ENCODE measurements at regions not wholly inside any gene's neighbourhood (a gene's known extent, or its start where the extent isn't known, plus 50 kb on each side); places are given as distances from the start of the nearest gene placed in this dataset.

DNA sequence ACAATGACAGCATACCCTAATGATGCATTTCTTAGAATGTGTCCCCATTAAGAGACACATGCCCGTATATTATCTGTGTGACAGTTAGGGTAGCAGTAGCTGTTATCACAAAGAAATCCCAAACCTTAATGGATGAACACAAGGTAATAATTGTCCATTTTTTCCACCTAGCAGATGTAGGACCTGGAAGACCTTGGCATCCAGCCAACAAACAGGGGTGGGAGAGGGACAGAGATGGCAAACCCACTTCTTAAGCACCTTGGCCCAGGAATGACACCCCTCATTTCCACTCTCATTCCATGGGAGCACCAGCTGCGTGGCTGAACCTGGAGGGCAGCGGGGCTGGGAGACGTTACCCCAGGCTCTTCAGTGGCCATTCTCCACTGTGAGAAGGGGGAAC lies 679.0 kb downstream of the AACS start:
- DNase-seq, result no peak
- TF ChIP-seq POLR2A (IDR thresholded peaks at IDR 0.05), result no peak
- TF ChIP-seq, protein P1, sequence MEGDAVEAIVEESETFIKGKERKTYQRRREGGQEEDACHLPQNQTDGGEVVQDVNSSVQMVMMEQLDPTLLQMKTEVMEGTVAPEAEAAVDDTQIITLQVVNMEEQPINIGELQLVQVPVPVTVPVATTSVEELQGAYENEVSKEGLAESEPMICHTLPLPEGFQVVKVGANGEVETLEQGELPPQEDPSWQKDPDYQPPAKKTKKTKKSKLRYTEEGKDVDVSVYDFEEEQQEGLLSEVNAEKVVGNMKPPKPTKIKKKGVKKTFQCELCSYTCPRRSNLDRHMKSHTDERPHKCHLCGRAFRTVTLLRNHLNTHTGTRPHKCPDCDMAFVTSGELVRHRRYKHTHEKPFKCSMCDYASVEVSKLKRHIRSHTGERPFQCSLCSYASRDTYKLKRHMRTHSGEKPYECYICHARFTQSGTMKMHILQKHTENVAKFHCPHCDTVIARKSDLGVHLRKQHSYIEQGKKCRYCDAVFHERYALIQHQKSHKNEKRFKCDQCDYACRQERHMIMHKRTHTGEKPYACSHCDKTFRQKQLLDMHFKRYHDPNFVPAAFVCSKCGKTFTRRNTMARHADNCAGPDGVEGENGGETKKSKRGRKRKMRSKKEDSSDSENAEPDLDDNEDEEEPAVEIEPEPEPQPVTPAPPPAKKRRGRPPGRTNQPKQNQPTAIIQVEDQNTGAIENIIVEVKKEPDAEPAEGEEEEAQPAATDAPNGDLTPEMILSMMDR (IDR thresholded peaks at IDR 0.05 in 4 of 5, conservative IDR thresholded peaks at IDR 0.05 in 1 of 5), result no peak
- Histone ChIP-seq H3K4me1 (no peaks in the 10 kb centered on the region), H3K36me3 (no peaks in the 10 kb centered on the region), H3K4me3 (no peak overlapping the region), H3K27me3 (no peaks in the 10 kb centered on the region), H3K27ac (no peak overlapping the region), H3K9me3 (no peaks in the 10 kb centered on the region)
- no peak for ATAC-seq
- in situ Hi-C loops (cut with MboI; ENCODE audit: low sequenced_read_pairs in 4 of 4), result no loop called here
- intact Hi-C loops (cut with DNase I; ENCODE audit: low total_unique reads), result no loop called here

DNA sequence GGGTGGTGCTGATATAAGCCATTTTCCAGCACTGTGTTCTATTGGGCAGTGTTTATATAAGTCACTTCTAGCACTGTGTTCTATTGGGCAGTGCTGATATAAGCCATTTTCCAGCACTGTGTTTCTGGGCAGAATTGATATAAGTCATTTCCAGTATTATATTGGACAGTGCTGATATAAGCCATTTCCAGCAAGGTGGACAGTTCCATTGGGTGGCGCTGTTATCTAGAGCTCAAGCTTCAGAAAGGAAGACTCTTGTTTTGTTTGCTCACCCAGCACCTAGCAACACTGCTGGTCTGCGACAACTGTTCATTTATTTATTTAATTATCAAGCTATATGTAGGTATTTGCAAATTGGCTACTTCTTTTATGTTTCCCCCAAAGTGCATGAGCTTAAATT lies 690.3 kb downstream of the AACS start:
- Histone ChIP-seq H3K9me3 (no peaks in the 10 kb centered on the region), H3K36me3 (no peaks in the 10 kb centered on the region), H3K4me1 (no peaks in the 10 kb centered on the region), H3K27me3 (no peaks in the 10 kb centered on the region), H3K4me3 (no peak overlapping the region), H3K27ac (no peak overlapping the region)
- intact Hi-C loops (cut with DNase I; ENCODE audit: low total_unique reads), result no loop called here
- in situ Hi-C loops (cut with MboI; ENCODE audit: low sequenced_read_pairs in 4 of 4), result no loop called here
- DNase-seq (no peak), ATAC-seq (no peak)
- TF ChIP-seq, protein P1 (IDR thresholded peaks at IDR 0.05 in 4 of 5, conservative IDR thresholded peaks at IDR 0.05 in 1 of 5), result no peak
- TF ChIP-seq POLR2A (IDR thresholded peaks at IDR 0.05), result no peak

DNA sequence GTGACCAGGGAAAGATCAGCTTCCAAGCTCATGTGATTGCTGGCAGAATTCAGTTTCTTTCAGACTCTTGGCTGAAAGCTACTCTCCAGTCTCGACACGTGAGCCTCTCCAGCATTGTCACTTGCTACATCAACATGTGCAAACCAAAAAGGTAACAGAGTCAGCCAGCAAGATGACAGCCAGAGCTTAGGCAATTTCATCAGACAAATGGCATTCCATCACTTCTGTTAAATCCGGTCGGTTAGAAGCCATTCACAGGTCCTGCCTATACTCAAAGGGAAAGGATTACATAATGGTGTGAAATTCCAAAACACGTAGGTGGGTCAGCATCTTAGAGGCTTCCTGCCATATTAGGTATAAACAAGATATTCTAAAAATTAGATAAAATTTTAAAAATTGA lies 700.9 kb downstream of the AACS start:
- no peak for ATAC-seq
- TF ChIP-seq POLR2A (IDR thresholded peaks at IDR 0.05), result no peak
- TF ChIP-seq, protein P1 (IDR thresholded peaks at IDR 0.05 in 4 of 5, conservative IDR thresholded peaks at IDR 0.05 in 1 of 5), result no peak
- DNase-seq, result no peak
- intact Hi-C loops (cut with DNase I; ENCODE audit: low total_unique reads), result no loop called here
- Histone ChIP-seq H3K27ac (no peak overlapping the region), H3K4me1 (no peaks in the 10 kb centered on the region), H3K4me3 (no peak overlapping the region), H3K36me3 (no peaks in the 10 kb centered on the region), H3K9me3 (no peaks in the 10 kb centered on the region), H3K27me3 (no peaks in the 10 kb centered on the region)
- in situ Hi-C loops (cut with MboI; ENCODE audit: low sequenced_read_pairs in 4 of 4), result no loop called here

DNA sequence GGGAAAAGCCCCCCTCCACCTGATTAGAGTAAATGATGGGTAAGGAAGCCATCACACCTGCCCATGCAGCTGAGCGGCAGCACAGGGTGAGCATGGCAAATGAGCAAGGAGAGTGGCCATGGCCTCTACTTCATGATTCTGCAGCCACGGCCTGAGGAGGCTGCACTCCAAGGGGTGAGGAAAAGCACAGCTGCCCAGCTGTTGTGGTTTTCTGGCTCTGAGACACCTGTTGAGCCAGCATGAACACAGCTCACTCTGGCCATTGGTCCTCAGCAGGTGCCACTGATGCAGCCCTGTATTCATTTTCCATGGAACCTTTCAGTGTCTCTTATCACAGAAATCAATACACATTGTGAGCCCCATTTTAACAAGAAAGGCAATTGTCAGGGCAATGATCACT lies 707.2 kb downstream of the AACS start:
- Histone ChIP-seq H3K9me3 (no peaks in the 10 kb centered on the region), H3K4me3 (no peak overlapping the region), H3K4me1 (no peaks in the 10 kb centered on the region), H3K27me3 (no peaks in the 10 kb centered on the region), H3K27ac (no peak overlapping the region), H3K36me3 (no peaks in the 10 kb centered on the region)
- ATAC-seq (no peak), DNase-seq (no peak)
- intact Hi-C loops (cut with DNase I; ENCODE audit: low total_unique reads), result no loop called here
- TF ChIP-seq, protein P1 (IDR thresholded peaks at IDR 0.05 in 4 of 5, conservative IDR thresholded peaks at IDR 0.05 in 1 of 5), result no peak
- TF ChIP-seq POLR2A (IDR thresholded peaks at IDR 0.05), result no peak
- in situ Hi-C loops (cut with MboI; ENCODE audit: low sequenced_read_pairs in 4 of 4), result no loop called here

DNA sequence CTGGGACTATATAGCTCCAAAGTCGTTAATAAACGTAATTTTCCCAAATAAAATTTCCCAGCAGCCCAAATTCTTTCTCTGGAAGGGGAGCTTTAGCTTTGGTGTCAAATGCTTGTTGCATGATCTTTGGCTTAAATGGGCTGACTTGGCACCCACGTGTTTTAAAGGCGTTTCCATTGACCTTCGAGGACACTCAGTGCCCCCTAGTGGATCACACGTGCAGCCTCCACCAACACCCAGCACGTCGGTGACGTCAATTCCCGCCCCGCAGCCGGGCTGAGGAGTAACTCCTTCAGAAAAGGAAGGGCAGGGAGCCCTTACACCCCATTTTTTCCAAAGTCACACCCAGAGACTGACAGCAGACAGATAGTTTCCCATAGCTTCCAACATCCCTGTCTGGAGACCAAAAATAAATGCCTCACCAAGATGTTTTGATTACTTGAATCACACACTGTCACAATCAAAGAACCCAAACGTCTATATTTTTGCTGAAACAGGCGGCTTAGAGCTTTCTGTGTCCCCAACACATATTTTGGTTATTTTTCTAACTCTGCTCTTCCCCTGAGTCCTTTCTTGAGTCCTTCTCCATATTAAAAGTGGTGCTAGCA lies 707.9 kb downstream of the AACS start:
- in situ Hi-C loops (cut with MboI; ENCODE audit: low sequenced_read_pairs in 4 of 4), result no loop called here
- Histone ChIP-seq H3K4me1 (no peaks in the 10 kb centered on the region), H3K4me3 (no peak overlapping the region), H3K27ac (no peak overlapping the region), H3K36me3 (no peaks in the 10 kb centered on the region), H3K9me3 (no peaks in the 10 kb centered on the region), H3K27me3 (no peaks in the 10 kb centered on the region)
- TF ChIP-seq, protein P1 (IDR thresholded peaks at IDR 0.05 in 4 of 5, conservative IDR thresholded peaks at IDR 0.05 in 1 of 5), result no peak
- no peak for TF ChIP-seq POLR2A (IDR thresholded peaks at IDR 0.05)
- ATAC-seq, result no peak
- DNase-seq, result no peak
- intact Hi-C loops (cut with DNase I; ENCODE audit: low total_unique reads), result no loop called here

Data from gastrocnemius medialis (tissue), 4 donors.